HG03432 (cell line): ENCODE measurements at regions not wholly inside any gene's neighbourhood (a gene's known extent, or its start where the extent isn't known, plus 50 kb on each side); places are given as distances from the start of the nearest gene placed in this dataset.
"Not testable (repeated sequence)": the region's sequence is repeated elsewhere in the genome, so short reads cannot be mapped to it uniquely, and the experiment has no call there.

Experiments used
- ATAC-seq: cut with Tn5 transposase; IDR thresholded peaks from one replicate; pipeline ENCODE4 v1.9.1; 2021; ENCODE audit warnings: mild to moderate bottlenecking, moderate library complexity; ENCODE audit not compliant: unreplicated experiment

DNA sequence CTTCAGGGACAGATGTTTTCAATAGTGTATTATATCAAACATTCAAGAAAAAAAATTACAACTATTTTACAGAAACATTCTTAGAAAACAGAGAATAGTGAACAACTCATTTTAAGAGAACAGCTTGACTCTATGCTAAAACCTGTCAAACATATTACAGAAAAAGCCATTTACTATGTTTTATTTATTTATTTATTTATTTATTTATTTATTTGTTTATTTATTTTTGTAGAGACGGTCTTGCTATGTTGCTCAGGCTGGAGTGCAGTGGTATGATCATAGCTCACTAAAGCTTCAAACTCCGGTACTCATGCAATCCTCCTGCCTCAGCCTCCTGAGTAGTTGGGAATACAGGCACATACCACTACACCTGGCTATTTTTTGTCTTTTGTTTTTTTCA lies 317.9 kb upstream of the HTR1E start:
- ATAC-seq = no peak

- ATAC-seq = no peak
Observed at GRCh38 chr6:86615299-86615698, 322.0 kb upstream of the HTR1E start.

DNA sequence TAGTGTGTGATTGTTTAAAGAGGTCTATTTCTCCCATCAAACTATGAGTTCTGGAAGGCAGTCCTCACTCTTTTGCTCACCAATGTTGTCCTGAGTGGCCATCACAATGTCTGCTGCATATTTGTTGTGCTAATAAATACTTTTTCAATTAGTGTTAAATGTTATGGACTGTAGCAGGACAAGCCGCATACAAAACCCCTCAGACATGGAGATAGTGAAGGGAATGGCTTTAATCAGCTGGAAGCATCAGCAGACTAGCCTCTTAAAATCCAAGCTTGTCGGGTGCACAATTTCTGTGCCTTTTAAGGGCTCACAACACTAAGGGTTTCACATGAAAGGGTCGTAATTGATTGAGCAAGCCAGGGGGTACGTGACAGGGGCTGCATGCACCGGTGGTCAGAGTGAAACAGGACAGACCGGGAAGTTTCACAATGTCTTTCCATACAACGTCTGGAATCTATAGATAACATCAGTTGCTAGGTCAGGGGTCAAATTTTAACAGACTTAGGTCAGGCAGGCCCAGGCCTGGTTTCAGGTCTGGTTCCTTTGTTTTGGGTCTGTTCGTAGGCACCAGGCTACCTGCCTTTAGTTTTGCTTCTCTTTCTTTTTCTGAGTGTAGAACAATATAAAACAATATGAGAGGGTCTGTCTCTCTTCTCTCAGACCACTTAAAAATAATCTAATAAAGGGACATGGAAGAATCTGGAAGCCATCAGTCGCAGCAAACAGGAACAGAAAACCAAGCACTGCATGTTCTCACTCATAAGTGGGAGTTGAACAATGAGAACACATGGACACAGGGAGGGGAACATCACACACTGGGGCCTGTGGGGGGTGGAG lies 327.6 kb upstream of the HTR1E start:
- ATAC-seq = no peak

- not testable (repeated sequence) for ATAC-seq
Observed at GRCh38 chr6:86603364-86603763, 334.0 kb upstream of the HTR1E start.

GRCh38 chr6:86602093-86602492 lies 335.2 kb upstream of the HTR1E start:
- ATAC-seq = not testable (repeated sequence)

GRCh38 chr6:86598969-86599368 lies 338.4 kb upstream of the HTR1E start:
- not testable (repeated sequence) for ATAC-seq

DNA sequence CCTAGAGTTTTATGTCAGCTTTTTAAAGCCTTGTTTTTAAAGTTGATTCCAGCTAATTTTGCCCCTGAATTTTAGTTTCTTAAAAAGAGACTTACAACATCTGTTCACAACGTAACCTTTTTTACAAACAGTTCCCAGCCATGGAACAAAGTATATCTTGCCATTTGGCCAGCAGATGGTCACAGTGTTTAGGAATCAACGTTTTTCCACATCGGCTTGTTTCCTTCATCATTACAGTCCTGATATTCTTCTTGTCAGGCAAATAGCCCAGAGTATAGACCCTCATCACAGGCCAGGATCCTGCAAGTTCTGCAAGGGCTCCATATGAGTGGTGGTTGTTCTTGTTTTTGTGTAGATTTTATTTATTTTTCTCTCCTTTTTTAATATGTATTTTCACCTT lies 341.7 kb upstream of the HTR1E start:
- no peak for ATAC-seq

DNA sequence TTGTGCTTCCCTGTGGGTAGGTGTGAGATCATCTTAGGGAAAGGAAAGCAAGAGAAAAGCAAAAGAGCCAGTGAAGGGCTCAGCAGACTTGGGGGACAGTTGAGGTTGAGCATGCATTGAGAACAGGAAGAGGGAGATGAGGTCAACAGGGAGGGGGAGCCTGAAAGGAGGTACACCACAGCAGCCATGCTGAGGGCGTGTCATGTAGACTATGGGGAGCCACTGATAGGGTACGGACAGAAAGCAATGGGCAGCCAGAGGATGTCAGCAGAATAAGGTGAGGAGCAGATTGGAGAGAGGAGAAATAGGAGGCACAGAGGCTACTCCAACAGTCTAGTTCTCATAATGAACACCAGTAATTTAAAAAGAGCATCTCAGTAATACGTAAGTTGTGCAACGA lies 351.1 kb upstream of the HTR1E start:
- no peak for ATAC-seq

DNA sequence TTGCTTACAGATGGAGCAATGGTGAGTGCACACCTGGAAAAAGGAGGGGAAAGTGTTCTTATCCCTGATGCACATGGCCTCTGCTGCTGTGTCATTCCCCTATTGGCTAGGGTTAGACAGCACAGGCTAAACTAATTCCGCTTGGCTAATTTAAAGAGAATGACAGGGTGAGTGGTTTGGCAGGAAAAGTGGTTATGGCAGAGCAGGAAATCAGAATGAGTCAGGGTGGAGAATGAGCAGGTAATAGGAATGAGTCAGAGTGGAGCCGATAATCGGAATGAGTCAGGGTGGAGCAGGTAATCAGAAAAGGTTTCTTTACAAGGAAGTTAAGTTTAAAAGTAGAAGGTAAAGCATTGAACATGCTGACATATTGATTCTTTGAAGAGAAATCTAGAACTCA lies 355.5 kb upstream of the HTR1E start:
- no peak for ATAC-seq

- ATAC-seq = no peak
Observed at GRCh38 chr6:86563197-86563596, 374.1 kb upstream of the HTR1E start.

DNA sequence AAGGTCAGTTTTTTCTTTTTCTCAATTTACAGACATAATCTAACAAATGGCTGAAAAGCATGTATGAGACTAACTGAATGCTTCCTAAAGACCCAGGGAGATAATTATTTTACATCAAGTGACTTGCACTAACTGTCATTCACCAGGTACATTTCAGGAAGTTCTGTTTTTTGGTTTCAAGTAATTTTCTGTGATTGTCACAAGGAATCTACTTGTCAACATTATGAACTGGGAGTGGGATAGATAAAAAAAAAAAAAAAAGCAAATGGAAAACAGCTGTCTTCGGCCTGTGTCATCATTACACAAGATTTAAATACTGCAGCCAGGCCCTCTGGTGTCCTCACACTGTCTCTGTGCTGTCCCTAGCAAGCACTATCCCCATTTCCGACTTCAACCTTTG lies 379.0 kb upstream of the HTR1E start:
- ATAC-seq = no peak

- no peak for ATAC-seq
Observed at GRCh38 chr6:86537292-86537861, 400.0 kb upstream of the HTR1E start.

DNA sequence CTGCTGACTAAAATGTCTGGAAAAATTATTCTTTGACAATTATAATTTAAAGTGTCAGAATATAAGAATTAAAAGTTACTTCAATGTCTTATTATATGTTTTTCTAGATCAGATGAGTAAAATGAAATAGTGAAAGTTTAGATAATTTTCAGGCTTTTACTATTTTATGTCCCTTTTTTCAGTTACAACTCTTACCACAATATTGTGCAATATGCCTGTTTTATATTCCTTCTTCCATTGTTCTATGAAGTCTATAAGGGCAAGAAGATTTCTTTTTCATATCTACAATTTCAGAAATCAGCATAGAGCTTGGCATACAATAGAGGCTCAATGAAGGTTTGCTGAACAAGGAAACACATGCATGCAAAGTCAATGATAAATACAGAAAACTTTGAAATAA lies 401.2 kb upstream of the HTR1E start:
- no peak for ATAC-seq

- no peak for ATAC-seq
Observed at GRCh38 chr6:86535100-86535499, 402.2 kb upstream of the HTR1E start.

DNA sequence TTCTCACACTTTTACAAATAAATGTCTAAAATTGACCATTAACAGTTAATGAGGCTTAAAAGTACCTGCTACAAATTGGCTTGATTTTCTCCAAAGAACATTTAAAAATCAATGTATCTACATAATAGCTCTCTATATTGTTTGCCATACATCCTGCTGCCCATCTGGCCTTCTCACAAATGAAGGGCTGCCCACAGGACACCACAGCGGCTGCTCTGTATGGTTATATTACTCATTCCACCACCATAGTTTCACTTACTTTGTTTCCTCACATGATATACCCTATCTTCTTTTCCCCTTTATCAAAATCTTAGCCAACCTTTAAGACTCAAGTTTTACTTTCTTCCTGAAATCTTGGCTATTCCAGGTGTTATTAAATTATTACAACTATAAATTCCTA lies 407.7 kb upstream of the HTR1E start:
- ATAC-seq = no peak

DNA sequence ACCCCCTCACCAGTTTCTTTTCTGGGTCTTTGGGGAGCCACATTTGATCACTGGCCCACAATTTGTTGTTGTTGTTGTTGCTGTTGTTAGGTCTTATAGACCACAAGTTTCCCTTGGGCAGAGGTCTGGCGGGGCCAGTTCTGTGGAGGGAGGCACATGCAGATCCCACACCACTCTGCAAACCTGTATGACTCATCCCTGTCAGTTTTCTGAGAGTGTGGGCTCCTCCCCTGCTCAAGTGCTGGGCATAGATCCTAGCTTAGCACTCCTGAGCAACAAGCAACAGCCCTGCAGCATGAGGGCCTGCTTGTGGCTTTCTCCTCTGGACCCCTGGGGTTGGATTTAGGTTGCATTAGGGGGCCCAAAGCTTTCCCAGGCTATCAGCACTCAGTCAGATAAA lies 411.1 kb upstream of the HTR1E start:
- ATAC-seq = no peak

- ATAC-seq = no peak
Observed at GRCh38 chr6:86516087-86516486, 421.2 kb upstream of the HTR1E start.

DNA sequence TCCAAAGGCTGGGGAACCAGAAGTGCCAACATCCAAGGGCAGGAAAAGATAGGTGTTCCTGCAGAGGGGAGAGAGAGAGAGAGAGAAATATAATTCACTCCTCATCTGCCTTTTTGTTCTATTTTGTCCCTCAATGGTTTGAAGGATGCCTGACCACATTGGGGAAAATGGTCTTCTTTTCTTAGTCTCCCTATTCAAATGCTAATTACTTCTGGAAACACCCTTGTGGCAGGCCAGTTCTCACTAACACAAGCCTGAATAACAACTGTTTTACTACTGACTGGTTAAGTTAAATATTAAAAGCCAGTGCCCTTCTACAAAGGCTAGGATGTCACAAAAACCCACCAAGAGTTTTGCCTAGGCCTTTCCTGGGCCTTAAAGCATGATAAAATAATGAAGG lies 425.4 kb upstream of the HTR1E start:
- peak; percentile 53 for ATAC-seq

- ATAC-seq = no peak
Observed at GRCh38 chr6:86508230-86508629, 429.1 kb upstream of the HTR1E start.

GRCh38 chr6:86502497-86502896 lies 434.8 kb upstream of the HTR1E start:
- ATAC-seq = no peak

DNA sequence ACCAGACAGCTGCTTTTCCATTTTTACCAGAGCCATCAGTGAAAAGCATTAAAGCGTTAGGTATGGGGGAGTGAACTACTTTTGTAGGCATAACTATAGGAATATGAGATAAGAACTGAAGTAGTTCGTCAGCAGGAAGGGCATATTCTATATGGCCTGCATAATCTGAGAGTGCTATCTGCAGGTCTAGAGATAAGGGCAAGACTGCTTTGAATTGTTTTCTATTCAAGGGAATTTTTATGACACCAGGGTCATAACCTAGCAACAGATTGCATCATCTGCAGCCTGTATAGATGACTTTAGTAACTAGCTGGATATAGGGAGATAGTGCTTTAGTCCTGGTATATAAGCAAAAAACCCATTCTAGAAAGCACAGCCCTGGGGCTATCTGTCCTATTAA lies 437.3 kb upstream of the HTR1E start:
- no peak for ATAC-seq

- not testable (repeated sequence) for ATAC-seq
Observed at GRCh38 chr6:86489042-86489441, 448.3 kb upstream of the HTR1E start.
